SK-N-SH (cell line): ENCODE measurements at regions not wholly inside any gene's neighbourhood (a gene's known extent, or its start where the extent isn't known, plus 50 kb on each side); places are given as distances from the start of the nearest gene placed in this dataset.
"Not testable (repeated sequence)": the region's sequence is repeated elsewhere in the genome, so short reads cannot be mapped to it uniquely, and the experiment has no call there.

Source experiments
- CTCF ChIA-PET: fragments of 300-600, 350-600 bp; formaldehyde crosslinking; extraction: SDS; loops from one replicate; lab custom pipeline; 2021; lab: Yijun Ruan, JAX
- POLR2A ChIA-PET: fragments of 350-600 bp; sonication (Branson Sonifier 250); formaldehyde crosslinking; extraction: SDS; loops from one replicate; lab custom pipeline; 2020; ENCODE audit warnings: antibody characterized with exemption, inconsistent platforms; lab: Yijun Ruan, JAX
- DNase-seq: peaks from one replicate; pipeline ENCODE4 v3.0.0; 2012
- H2AFZ ChIP-seq: fragments of 200-600 bp; sonication (generic); 2 replicates; pipeline ENCODE4 v1.8.1; 2016; ENCODE audit warnings: antibody characterized with exemption, mild to moderate bottlenecking, low read depth
- H3F3A ChIP-seq: fragments of 200-600 bp; sonication (generic); replicated peaks from 2 replicates; pipeline ENCODE3; 2016; ENCODE audit warnings: antibody characterized with exemption, mild to moderate bottlenecking; ENCODE audit not compliant: insufficient read depth
- H3K27ac ChIP-seq, 2 experiments: fragments of 200-500 bp in 1 of 2; fragments of 200-600 bp in 1 of 2; sonication (Bioruptor generic) in 1 of 2; sonication (generic), shearing (Covaris generic) in 1 of 2; 2 replicates each; pipeline versions ENCODE4 v1.5.1 to v1.6.1; 2014 to 2016; ENCODE audit warnings: low read depth in 2 of 2, inconsistent platforms in 1 of 2, low read length in 1 of 2, mild to moderate bottlenecking in 1 of 2, mixed read lengths in 1 of 2
- H3K27me3 ChIP-seq: fragments of 200-600 bp; sonication (generic), shearing (Covaris generic); 2 replicates; pipeline ENCODE4 v1.6.1; 2016; ENCODE audit warnings: mixed run types; ENCODE audit not compliant: insufficient read depth
- H3K36me3 ChIP-seq, 2 experiments: fragments of 200-500 bp in 1 of 2; fragments of 200-600 bp in 1 of 2; sonication (Bioruptor generic) in 1 of 2; sonication (generic) in 1 of 2; replicated peaks in 1 of 2; 2 replicates each; pipeline versions ENCODE3 to v1.5.1; 2014 to 2016; ENCODE audit warnings: low read length in 1 of 2, mild to moderate bottlenecking in 1 of 2; ENCODE audit not compliant: insufficient read depth in 2 of 2, control insufficient read depth in 1 of 2
- H3K4me1 ChIP-seq, 2 experiments: fragments of 200-500 bp in 1 of 2; fragments of 200-600 bp in 1 of 2; sonication (Bioruptor generic) in 1 of 2; sonication (generic), shearing (Covaris generic) in 1 of 2; 2 replicates each; pipeline versions ENCODE4 v1.5.1 to v1.6.1; 2014 to 2016; ENCODE audit warnings: low read depth in 1 of 2, low read length in 1 of 2, mixed run types in 1 of 2; ENCODE audit not compliant: insufficient read depth in 2 of 2, control insufficient read depth in 1 of 2
- H3K4me2 ChIP-seq: fragments of 200-600 bp; sonication (generic), shearing (Covaris generic); 2 replicates; pipeline ENCODE4 v1.6.1; 2017; ENCODE audit warnings: mixed run types
- H3K4me3 ChIP-seq, 2 experiments: fragments of 200-500 bp in 1 of 2; fragments of 200-600 bp in 1 of 2; sonication (Bioruptor generic) in 1 of 2; sonication (generic), shearing (Covaris generic) in 1 of 2; 2 replicates each; pipeline versions ENCODE4 v1.5.1 to v1.8.1; 2014 to 2016; ENCODE audit warnings: low read depth in 2 of 2, inconsistent platforms in 1 of 2, low read length in 1 of 2, mild to moderate bottlenecking in 1 of 2, mixed read lengths in 1 of 2, moderate library complexity in 1 of 2
- H3K79me2 ChIP-seq: fragments of 200-600 bp; sonication (generic); 2 replicates; pipeline ENCODE4 v1.8.1; 2017; ENCODE audit warnings: mild to moderate bottlenecking; ENCODE audit not compliant: insufficient read depth
- H3K9ac ChIP-seq: fragments of 200-600 bp; sonication (generic); 2 replicates; pipeline ENCODE4 v1.6.1; 2017; ENCODE audit warnings: mixed run types
- H3K9me2 ChIP-seq: fragments of 200-600 bp; sonication (generic); 2 replicates; pipeline ENCODE4 v1.6.1; 2017; ENCODE audit warnings: mixed run types
- H3K9me3 ChIP-seq: fragments of 200-600 bp; sonication (generic); 2 replicates; pipeline ENCODE4 v1.6.1; 2017; ENCODE audit warnings: mixed run types, mild to moderate bottlenecking, moderate library complexity
- H4K20me1 ChIP-seq: fragments of 200-600 bp; sonication (generic); 2 replicates; pipeline ENCODE4 v1.6.1; 2017; ENCODE audit warnings: mild to moderate bottlenecking, mixed run types; ENCODE audit not compliant: insufficient read depth
- EZH2phosphoT487 ChIP-seq: fragments of 200-600 bp; sonication (generic); IDR thresholded peaks from 2 replicates; pipeline ENCODE4 v1.6.1; 2017; ENCODE audit warnings: low read depth, mixed run types, mild to moderate bottlenecking, antibody characterized with exemption, moderate library complexity, borderline replicate concordance
- FOXJ3 ChIP-seq: sonication (generic); formaldehyde crosslinking; IDR thresholded peaks from 2 replicates; pipeline ENCODE4 v1.5.1; 2020; ENCODE audit warnings: mild to moderate bottlenecking, missing genetic modification reagents
- FOXM1 ChIP-seq: IDR thresholded peaks from 2 replicates; pipeline ENCODE4 v1.4.0; 2012; ENCODE audit warnings: low read depth, mild to moderate bottlenecking
- GATA2 ChIP-seq: sonication (generic); formaldehyde crosslinking; IDR thresholded peaks from 2 replicates; pipeline ENCODE4 v1.5.0; 2020; ENCODE audit warnings: mild to moderate bottlenecking, missing genetic modification reagents
- MEF2A ChIP-seq: IDR thresholded peaks from 2 replicates; pipeline ENCODE4 v1.4.0; 2012; ENCODE audit warnings: low read depth, borderline replicate concordance
- POLR2AphosphoS5 ChIP-seq: IDR thresholded peaks from 2 replicates; pipeline ENCODE4 v1.6.1; 2012; ENCODE audit warnings: low read depth, low read length
- RFX5 ChIP-seq: IDR thresholded peaks from 2 replicates; pipeline ENCODE4 v1.6.1; 2012; ENCODE audit warnings: mild to moderate bottlenecking, improper control_type of control experiment, low read length
- RXRA ChIP-seq: IDR thresholded peaks from 2 replicates; pipeline ENCODE4 v1.4.0; 2012; ENCODE audit warnings: low read depth, mild to moderate bottlenecking, borderline replicate concordance
- SMC3 ChIP-seq: IDR thresholded peaks from 2 replicates; pipeline ENCODE4 v1.6.1; 2012; ENCODE audit warnings: low read depth, low read length, improper control_type of control experiment
- TAF1 ChIP-seq: IDR thresholded peaks from 2 replicates; pipeline ENCODE4 v1.6.1; 2012; ENCODE audit warnings: low read depth, mild to moderate bottlenecking, low read length, moderate library complexity, borderline replicate concordance
- USF1 ChIP-seq: IDR thresholded peaks from 2 replicates; pipeline ENCODE4 v1.4.0; 2012; ENCODE audit warnings: low read depth, borderline replicate concordance
- USF2 ChIP-seq: fragments of 150-350 bp; IDR thresholded peaks from 2 replicates; pipeline ENCODE4 v1.6.1; 2017; ENCODE audit warnings: antibody characterized with exemption, low read length, low read depth, borderline replicate concordance
- WGBS: methylation state at CpG from one replicate; pipeline ENCODE4 v1.1.6; 2017; ENCODE audit warnings: low lambda C conversion rate; 5-methylcytosine and 5-hydroxymethylcytosine counted together

GRCh38 chr4:147288512-147288911, 192.4 kb upstream of the EDNRA start:
- no peak overlapping the region for H3K9ac ChIP-seq
- no peaks in the 10 kb centered on the region for H3K36me3 ChIP-seq
- no peaks in the 10 kb centered on the region for H3K9me3 ChIP-seq
- H3K4me1 ChIP-seq = no peaks in the 10 kb centered on the region; a peak in 1 of 4 replicates
- no peak for DNase-seq
- no peak overlapping the region for H3K27ac ChIP-seq
- H3K9me2 ChIP-seq = no peaks in the 10 kb centered on the region
- CTCF ChIA-PET = interaction anchor here (1.2 kb wide), 1 partner anchor 579 kb away, joined by 3 read pairs; no protein-coding TSS in a partner anchor
- WGBS = 90% methylated on average over 1 of the region's 1 CpG
- H3K79me2 ChIP-seq = no peaks in the 10 kb centered on the region
- TF ChIP-seq RFX5 (no peak), RXRA (no peak), USF1 (no peak), GATA2 (CRISPR knock-in tag) (no peak), FOXM1 (no peak)
- POLR2A ChIA-PET = no interaction called here
- no peaks in the 10 kb centered on the region for H4K20me1 ChIP-seq
- no peaks in the 10 kb centered on the region for H3K27me3 ChIP-seq
- H3F3A ChIP-seq = no peaks in the 10 kb centered on the region
- no peak overlapping the region for H3K4me3 ChIP-seq
- H3K4me2 ChIP-seq = no peak overlapping the region
- no peak overlapping the region for H2AFZ ChIP-seq

- no peak for TF ChIP-seq EZH2phosphoT487
- no peak for TF ChIP-seq TAF1
- TF ChIP-seq FOXJ3 = no peak
- TF ChIP-seq SMC3 = no peak
- no peak for TF ChIP-seq FOXM1
- TF ChIP-seq USF2 = no peak
- TF ChIP-seq POLR2AphosphoS5 = no peak
- no peak for TF ChIP-seq MEF2A
- TF ChIP-seq USF1 = no peak
- H3K4me2 ChIP-seq = no peak overlapping the region
Observed at GRCh38 chr4:147289181-147289580, 191.7 kb upstream of the EDNRA start.

GRCh38 chr4:147292604-147293313, 188.1 kb upstream of the EDNRA start:
- H3K4me2 ChIP-seq, H3K79me2 ChIP-seq, POLR2A ChIA-PET, H3K4me3 ChIP-seq, H2AFZ ChIP-seq, H3K36me3 ChIP-seq, H3K9me3 ChIP-seq, H3K4me1 ChIP-seq, H3K27ac ChIP-seq, H3K9ac ChIP-seq, DNase-seq, H3K9me2 ChIP-seq, H4K20me1 ChIP-seq, H3F3A ChIP-seq, H3K27me3 ChIP-seq: not testable (repeated sequence)
- 53% methylated on average over 6 of the region's 10 CpGs for WGBS
- CTCF ChIA-PET = interaction anchor here (1.0 kb wide), 1 partner anchor 226 kb away, joined by 3 read pairs; no protein-coding TSS in a partner anchor

More at GRCh38 chr4:147289181-147289580, 191.7 kb upstream of the EDNRA start:
- POLR2A ChIA-PET = no interaction called here
- H3K4me1 ChIP-seq = no peaks in the 10 kb centered on the region; a peak in 1 of 4 replicates
- no peak for DNase-seq
- no peak overlapping the region for H3K4me3 ChIP-seq
- no peaks in the 10 kb centered on the region for H3K79me2 ChIP-seq
- H3K27ac ChIP-seq = no peak overlapping the region
- no peak overlapping the region for H2AFZ ChIP-seq
- CTCF ChIA-PET = interaction anchor here (1.2 kb wide), 1 partner anchor 578 kb away, joined by 3 read pairs; no protein-coding TSS in a partner anchor
- H3K36me3 ChIP-seq = no peaks in the 10 kb centered on the region
- H3K9ac ChIP-seq = no peak overlapping the region
- no peaks in the 10 kb centered on the region for H3K9me3 ChIP-seq
- no peaks in the 10 kb centered on the region for H3F3A ChIP-seq
- 90% methylated on average over 5 of the region's 5 CpGs for WGBS
- H4K20me1 ChIP-seq = no peaks in the 10 kb centered on the region
- no peaks in the 10 kb centered on the region for H3K9me2 ChIP-seq
- no peaks in the 10 kb centered on the region for H3K27me3 ChIP-seq

- H4K20me1 ChIP-seq, H3K9ac ChIP-seq, H3K27ac ChIP-seq, H3K9me2 ChIP-seq, H3K27me3 ChIP-seq, H3K4me2 ChIP-seq, POLR2A ChIA-PET, H3K79me2 ChIP-seq, H3K36me3 ChIP-seq, CTCF ChIA-PET, H3K4me3 ChIP-seq, H3F3A ChIP-seq, H2AFZ ChIP-seq, DNase-seq, H3K9me3 ChIP-seq, H3K4me1 ChIP-seq: not testable (repeated sequence)
- 73% methylated on average over 6 of the region's 6 CpGs for WGBS
Observed at GRCh38 chr4:147293314-147293677, 187.6 kb upstream of the EDNRA start.
